GM21619 (cell line): ENCODE measurements at regions not wholly inside any gene's neighbourhood (a gene's known extent, or its start where the extent isn't known, plus 50 kb on each side); places are given as distances from the start of the nearest gene placed in this dataset.

ENCODE experiments used
- ATAC-seq: cut with Tn5 transposase; IDR thresholded peaks from one replicate; pipeline ENCODE4 v1.9.1; 2021; ENCODE audit not compliant: unreplicated experiment

DNA sequence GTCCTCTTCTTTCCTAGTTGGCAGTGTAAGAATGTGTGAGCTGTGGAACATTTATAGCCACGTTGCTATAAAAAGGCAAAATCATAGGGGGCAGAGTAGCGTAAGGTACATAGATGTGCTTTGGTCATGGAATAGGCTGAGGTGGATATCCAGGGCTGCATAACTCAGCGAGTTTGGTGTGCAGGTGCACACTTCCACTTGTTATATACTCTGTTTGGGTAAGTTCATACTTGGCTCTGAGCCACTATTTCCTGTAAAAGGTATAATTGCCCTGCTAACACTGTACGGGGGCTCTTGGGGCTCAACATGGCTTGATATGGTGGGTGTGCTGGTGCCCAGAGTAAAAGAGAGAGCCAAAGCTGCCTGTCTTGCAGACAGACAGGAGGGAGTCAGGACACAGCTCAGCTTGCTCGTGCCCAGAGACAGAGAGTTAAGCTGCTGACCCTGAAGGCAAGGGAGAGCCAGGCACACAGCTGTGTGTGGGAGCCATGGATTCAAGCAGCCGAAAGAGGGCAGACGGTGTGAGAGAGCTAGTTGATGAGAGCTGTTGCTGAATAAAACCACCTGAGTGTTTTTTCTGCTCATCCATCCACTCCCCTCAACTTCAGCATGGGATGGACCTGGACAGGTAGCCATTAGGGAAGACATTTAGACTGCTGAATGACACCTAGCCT lies 126.7 kb downstream of the DKK1 start:
- no peak for ATAC-seq

DNA sequence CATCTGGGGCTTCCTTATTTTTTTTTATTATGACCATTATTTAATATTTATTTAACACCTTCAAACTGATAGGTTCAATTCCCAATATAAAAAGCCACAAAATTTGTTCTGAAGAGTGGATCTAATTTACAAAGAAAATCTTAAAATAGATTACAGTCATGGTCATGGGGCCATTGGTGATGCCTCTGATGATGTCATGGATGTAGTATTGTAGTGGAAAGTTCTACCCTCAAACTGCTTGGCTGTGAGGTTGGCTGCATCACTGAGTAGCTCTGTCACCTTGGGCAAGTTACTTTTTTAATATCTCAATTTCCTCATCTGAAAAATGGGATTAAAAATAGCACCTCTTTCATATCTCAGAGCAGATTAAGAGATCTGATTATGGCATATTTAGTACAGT lies 128.5 kb downstream of the DKK1 start:
- ATAC-seq, result no peak

GRCh38 chr10:52443419-52444388 lies 129.6 kb downstream of the DKK1 start:
- ATAC-seq, result no peak

DNA sequence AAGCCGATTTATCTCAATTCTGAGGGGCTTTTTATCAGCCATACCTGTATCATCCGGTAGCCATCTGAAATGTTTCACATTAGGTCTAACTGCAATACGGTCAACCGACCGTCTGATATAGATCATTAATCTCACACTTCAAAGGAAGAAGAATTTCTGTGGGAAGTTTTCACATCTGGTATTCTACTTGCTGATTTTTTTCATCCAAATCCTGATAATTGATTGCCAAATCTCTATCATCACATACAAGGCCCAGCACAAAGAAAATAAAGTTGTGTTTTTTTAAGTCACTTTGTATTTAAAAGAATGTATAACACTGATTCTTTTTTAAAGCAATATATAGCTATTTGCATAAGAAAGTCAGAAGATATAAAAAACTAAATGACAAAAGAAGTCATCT lies 132.3 kb downstream of the DKK1 start:
- no peak for ATAC-seq

DNA sequence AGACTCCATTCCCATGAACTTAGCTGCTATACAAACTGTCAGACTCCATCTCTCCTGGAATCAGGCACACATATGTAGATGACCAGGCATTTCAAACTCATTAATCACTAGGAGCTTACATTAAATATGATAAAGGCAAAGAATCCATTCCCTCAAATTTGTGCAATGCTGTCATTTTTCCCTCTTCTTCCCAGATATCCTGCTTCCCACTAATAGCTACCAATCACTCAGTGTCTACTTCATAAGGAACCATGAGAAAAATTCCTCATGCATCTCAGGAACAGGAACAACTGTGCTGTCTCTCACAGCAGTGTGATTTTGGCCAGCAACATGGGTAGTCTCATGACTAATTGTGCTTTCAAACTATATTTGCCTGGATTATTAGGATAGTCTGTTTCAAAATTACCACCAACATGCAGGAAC lies 133.9 kb downstream of the DKK1 start:
- no peak for ATAC-seq

- ATAC-seq, result no peak
Observed at GRCh38 chr10:52450762-52451291, 136.7 kb downstream of the DKK1 start.

- no peak for ATAC-seq
Observed at GRCh38 chr10:52451817-52452216, 137.7 kb downstream of the DKK1 start.

DNA sequence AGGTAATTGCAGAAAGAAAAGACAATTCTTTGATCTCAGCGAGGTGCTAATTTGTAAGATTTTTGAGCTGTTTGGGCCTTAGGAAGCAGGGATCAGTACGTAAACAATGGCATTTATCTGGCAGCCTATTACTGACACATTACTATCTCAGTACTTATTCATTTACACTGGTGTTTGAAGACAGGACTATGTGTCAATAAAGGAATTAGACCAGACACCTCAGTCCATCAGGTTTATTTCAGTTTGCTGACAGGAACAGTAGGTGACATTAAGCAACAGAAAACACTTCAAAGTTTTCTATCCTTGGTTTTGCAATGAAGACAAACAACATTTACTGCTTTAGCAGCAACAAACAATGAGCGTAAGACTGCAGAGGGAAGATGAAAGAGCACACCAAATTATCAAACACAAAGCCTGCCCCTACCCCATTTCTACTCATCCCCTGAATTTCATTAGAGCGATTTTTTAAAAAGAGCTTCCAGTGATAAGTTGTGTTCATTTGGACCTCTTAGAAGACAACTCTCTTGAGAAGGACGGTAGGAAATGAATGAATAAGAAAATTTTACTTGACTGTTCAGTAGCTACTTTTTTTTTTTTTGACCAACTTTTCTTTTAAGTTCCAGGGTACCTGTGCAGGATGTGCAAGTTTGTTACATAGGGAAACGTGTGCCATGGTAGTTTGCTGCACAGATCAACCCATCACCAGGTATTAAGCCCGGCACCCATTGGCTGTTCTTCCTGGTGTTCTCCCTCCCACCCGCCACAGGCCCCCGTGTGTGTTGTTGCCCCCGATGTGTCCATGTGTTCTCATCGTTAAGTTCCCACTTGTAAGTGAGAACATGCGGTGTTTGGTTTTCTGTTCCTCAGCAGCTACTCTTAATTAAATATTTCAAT lies 138.8 kb downstream of the DKK1 start:
- no peak for ATAC-seq

DNA sequence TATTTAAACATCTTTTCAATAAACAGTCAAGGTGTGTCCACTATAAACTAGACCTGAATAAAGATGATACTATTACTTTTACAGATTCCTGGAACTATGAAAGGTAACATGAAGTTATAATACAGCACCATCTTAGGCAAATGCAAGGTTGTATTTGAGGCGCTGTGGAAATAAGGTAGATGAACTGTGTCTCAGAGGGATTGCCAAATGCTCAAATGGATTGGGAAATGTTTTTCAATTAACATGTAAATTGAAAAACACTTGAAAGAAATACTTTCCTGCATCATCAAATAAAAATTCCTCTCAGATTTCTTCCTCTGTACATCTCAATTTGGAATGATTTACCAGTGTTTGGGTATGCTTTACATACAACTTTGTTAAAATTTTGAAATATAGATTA lies 139.4 kb downstream of the DKK1 start:
- no peak for ATAC-seq

DNA sequence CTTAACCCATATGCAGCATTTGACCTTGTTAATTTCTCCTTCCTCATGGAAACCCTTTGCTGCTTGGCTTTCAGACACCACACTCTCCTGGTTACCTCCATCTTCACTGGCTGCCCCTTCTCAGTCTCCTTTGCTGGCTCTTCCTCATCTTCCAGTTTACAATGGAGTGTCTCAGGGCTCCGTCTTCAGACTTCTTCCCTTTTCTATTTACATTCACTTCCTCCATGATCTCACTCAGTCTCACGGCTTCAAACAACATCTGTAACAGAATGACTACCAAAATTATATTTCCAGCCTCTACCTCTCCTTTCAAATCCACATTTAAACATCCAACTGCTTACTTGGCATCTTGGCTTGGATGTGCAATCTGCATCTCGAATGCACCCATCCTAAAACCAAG lies 140.4 kb downstream of the DKK1 start:
- no peak for ATAC-seq

GRCh38 chr10:52455098-52455497 lies 141.0 kb downstream of the DKK1 start:
- no peak for ATAC-seq

GRCh38 chr10:52459097-52459496 lies 145.0 kb downstream of the DKK1 start:
- no peak for ATAC-seq

- no peak for ATAC-seq
Observed at GRCh38 chr10:52463826-52464225, 149.7 kb downstream of the DKK1 start.

DNA sequence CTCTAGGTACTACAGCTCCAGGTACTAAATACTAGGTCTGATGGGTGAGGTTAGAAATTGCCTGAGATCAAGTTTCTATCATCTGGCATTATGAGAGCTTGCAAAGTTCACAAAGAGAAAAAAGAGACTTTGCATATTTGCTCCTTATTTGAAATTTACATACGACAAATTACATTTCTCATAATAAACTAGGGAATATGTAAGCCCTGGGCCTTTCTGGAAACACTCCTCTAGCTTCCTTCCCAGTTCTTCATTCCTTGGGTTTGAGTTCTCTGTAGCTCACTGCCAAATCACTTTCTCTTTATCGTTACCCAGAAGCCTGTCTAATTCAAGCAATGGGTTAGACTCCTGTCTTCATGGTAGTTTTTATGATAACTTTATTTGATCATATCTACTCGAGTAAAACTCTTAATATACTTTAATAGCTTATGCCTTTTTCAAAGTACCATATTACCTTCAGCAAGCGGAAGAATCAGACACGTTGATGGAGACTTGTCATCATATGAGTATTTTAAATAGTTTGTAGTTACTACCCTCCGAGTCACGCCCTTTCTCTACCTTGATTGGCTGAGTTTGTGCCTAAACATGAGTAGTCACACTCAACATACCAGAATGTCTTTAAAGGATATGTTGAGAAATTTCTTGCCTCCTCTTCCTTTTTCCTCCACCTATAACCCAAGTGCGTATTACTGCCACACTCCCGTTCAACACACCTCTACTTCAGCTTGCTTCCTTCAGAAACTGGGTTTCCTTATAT lies 150.5 kb downstream of the DKK1 start:
- ATAC-seq, result no peak

DNA sequence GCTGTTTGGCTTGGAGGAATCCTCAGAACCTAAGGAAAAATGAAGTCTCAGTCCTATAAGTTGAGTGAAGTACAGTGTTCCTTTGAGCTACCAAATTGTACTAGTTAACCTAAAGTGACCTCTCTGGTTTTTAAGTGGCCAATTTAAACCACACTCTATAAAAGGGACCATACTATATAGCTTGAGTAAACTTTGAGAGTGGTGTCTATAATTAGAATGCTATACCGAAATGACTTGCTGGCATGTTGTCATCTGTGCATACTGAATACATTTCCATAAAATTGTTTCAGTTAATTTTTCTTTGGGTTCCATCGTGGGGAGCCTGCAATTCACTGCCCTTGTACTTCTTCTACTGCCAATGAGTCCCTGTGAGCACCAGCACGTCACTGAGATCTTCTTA lies 151.1 kb downstream of the DKK1 start:
- ATAC-seq, result no peak

DNA sequence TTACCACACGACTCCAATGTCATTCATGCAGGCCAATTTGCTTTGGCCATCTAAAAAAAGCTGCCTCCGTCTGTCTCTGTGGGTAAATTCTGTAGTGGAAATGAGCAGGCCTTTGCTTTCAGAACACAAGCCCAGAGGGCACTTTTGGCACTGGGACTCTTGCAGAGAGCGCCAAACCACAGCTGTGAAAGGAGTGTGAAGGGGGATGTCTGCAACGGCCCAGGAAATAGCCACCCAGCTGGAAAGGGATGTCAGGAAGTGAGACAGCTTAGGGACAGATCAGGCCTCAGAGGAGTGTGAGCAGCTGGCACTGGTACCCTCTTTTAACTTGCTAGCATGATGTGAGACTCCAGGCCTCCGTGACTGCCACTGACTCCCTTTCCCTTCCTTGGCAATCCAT lies 152.4 kb downstream of the DKK1 start:
- ATAC-seq, result peak; percentile 64

DNA sequence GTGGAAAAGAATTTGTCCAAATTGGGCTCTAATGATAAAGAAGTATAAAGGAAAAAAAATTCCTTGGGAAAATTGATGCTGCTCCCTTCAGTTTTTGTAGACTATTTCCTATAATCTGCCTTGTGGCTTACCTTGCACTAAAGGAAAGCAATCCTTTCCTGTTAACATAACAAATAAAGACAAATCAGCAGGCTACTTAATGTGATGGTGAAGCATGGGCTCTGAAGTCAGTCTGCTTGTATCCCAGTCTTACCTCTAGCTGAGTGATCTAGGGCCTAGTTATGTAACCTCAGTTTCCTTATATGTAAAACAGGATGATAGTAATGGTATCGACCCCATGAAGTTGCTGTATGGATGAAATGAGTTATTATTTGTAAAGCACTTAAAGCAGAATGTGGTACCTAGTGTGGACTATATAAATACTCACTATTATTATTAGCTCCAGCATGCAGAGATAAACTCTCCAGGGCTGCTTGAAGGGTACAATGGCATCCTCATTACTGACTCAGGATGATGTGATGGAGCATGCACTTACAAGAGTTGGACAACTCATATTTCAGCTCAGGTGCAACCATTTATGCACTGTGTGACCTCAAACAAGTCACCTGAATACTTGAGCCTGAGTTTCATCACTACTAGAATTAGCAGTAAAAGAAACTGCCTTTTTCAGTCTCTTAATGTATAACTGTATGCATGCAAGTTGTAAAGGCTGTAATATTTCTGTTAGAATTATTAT lies 156.1 kb downstream of the DKK1 start:
- no peak for ATAC-seq

GRCh38 chr10:52472406-52473146 lies 158.5 kb downstream of the DKK1 start:
- ATAC-seq, result no peak

DNA sequence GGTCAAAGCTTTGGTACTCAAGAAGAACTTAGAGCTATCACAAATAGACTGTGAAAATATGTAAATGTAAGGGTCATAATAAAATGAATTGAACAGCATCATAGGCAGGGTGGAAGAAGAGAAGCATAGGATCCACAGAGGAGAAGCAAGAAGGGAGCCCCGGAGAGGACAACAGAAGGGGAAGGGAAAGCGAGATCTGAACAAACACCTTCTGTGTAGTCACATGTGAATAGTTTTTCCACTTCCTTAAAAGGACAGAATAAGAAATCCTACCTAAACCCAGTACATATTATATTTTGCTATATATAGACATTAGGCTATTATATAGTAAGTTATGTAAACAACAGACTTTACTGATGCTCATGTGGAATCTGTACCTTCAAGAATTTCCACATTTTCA lies 160.2 kb downstream of the DKK1 start:
- ATAC-seq, result no peak
